ENCODE measurements at regions not wholly inside any gene's neighbourhood (a gene's known extent, or its start where the extent isn't known, plus 50 kb on each side); places are given as distances from the start of the nearest gene placed in this dataset.

DNA sequence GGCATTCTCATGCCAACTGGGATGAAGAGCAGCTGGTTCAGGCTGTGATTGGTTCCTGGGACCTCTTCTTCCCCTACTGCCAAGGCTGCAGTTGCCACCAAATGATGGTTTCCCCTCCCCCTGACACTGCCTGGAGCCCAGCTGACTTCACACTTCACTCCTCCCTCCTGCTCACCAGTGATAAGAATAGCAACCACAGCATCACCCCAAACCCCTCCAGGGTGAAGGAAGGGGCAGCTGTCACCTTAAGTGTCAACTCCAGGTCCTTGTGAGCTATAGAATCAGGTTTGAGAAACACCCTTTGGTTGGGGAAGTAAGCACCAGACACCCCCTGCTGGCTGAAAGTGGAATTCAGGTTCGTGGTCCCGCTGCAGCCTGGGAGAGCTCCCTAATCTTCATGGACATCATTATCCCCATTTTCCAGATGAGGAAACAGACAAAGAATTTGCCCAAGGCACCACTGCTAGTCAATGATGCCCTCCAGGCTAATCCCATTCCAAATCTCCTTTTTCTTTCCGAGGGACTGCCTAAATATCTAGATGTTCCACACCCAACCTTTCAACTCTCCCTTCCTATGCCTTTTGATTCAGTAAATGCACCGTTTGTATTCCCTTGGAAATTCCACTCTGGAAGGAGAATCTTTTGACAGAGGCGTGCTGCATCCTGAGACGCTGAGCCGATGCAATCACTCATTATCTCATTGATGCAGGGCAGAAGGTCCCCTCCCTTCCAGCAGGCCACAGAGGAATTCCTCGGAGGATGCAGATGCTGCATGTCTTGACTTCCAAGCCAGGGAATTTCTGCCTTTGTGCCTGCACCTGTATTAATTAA is 50.6 kb upstream of the UQCRFS1 start:
- Histone ChIP-seq H3K4me3 (replicated peaks; ENCODE audit: insufficient read depth, low read length) (no peak overlapping the region), H3K27me3 (ENCODE audit: insufficient read depth, poor library complexity, severe bottlenecking) (no peaks in the 10 kb centered on the region), H3K27ac (replicated peaks) (no peak overlapping the region)
- peak; percentile 12 to 38 for DNase-seq (ENCODE audit: low read depth in 1 of 2, low spot score in 1 of 2)
- TF ChIP-seq, protein P1, sequence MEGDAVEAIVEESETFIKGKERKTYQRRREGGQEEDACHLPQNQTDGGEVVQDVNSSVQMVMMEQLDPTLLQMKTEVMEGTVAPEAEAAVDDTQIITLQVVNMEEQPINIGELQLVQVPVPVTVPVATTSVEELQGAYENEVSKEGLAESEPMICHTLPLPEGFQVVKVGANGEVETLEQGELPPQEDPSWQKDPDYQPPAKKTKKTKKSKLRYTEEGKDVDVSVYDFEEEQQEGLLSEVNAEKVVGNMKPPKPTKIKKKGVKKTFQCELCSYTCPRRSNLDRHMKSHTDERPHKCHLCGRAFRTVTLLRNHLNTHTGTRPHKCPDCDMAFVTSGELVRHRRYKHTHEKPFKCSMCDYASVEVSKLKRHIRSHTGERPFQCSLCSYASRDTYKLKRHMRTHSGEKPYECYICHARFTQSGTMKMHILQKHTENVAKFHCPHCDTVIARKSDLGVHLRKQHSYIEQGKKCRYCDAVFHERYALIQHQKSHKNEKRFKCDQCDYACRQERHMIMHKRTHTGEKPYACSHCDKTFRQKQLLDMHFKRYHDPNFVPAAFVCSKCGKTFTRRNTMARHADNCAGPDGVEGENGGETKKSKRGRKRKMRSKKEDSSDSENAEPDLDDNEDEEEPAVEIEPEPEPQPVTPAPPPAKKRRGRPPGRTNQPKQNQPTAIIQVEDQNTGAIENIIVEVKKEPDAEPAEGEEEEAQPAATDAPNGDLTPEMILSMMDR (IDR thresholded peaks at IDR 0.05; ENCODE audit: insufficient read depth, low read length) = peak; percentile 80
- TF ChIP-seq, protein P2, sequence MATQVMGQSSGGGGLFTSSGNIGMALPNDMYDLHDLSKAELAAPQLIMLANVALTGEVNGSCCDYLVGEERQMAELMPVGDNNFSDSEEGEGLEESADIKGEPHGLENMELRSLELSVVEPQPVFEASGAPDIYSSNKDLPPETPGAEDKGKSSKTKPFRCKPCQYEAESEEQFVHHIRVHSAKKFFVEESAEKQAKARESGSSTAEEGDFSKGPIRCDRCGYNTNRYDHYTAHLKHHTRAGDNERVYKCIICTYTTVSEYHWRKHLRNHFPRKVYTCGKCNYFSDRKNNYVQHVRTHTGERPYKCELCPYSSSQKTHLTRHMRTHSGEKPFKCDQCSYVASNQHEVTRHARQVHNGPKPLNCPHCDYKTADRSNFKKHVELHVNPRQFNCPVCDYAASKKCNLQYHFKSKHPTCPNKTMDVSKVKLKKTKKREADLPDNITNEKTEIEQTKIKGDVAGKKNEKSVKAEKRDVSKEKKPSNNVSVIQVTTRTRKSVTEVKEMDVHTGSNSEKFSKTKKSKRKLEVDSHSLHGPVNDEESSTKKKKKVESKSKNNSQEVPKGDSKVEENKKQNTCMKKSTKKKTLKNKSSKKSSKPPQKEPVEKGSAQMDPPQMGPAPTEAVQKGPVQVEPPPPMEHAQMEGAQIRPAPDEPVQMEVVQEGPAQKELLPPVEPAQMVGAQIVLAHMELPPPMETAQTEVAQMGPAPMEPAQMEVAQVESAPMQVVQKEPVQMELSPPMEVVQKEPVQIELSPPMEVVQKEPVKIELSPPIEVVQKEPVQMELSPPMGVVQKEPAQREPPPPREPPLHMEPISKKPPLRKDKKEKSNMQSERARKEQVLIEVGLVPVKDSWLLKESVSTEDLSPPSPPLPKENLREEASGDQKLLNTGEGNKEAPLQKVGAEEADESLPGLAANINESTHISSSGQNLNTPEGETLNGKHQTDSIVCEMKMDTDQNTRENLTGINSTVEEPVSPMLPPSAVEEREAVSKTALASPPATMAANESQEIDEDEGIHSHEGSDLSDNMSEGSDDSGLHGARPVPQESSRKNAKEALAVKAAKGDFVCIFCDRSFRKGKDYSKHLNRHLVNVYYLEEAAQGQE (IDR thresholded peaks at IDR 0.05; ENCODE audit: insufficient replicate concordance, low read depth) = no peak

DNA sequence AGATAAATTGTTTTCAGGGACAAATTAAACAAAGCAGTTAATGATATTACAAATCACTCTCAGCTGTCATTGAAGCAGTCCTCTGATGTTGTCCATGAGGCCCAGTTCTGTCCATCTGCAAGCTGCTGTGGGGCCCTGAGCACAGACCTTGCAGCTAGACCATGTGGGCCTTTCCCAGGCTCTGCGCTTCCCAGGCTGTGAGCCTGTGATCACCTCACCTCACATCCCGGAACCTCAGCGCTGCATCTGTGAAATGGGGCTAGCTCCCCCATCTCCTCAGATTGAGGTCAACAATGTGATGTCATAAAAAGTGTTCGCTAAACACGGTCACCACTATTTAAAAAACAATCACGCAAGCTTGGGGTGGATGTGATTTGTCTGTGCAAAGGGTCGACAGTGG is 51.9 kb upstream of the UQCRFS1 start:
- Histone ChIP-seq H3K27ac (replicated peaks) (no peak overlapping the region), H3K27me3 (ENCODE audit: insufficient read depth, poor library complexity, severe bottlenecking) (no peaks in the 10 kb centered on the region), H3K4me3 (replicated peaks; ENCODE audit: insufficient read depth, low read length) (no peak overlapping the region)
- TF ChIP-seq, protein P1 (IDR thresholded peaks at IDR 0.05; ENCODE audit: insufficient read depth, low read length) = no peak
- TF ChIP-seq GABPA (IDR thresholded peaks at IDR 0.05; ENCODE audit: low read depth) (no peak), POLR2AphosphoS5 (IDR thresholded peaks at IDR 0.05; ENCODE audit: low read depth) (no peak), SPI1 (IDR thresholded peaks at IDR 0.05; ENCODE audit: borderline replicate concordance, low read depth) (no peak)
- TF ChIP-seq, protein P2 (IDR thresholded peaks at IDR 0.05; ENCODE audit: insufficient replicate concordance, low read depth) = no peak
- DNase-seq (ENCODE audit: low read depth in 1 of 2, low spot score in 1 of 2) = no peak

DNA sequence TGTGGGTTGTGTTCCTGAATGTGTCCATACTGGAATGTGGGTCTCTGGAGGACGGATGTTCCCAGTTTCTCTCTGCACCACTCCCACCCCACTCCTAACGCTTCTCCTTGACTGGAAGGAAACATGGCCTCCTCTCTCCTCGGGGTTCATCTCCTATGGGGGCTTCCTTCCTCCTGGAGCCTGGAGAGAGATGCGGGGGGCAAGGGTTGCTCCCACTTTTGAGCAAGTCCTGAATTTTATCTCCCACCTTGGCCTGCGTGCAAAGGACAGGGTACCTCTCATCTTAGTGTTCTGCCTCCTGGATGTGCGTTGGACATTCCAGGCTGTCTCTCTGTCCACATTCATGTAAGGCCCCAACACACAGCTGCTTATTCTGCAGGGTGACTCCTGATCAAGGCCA is 52.5 kb upstream of the UQCRFS1 start:
- TF ChIP-seq, protein P1 (IDR thresholded peaks at IDR 0.05; ENCODE audit: insufficient read depth, low read length) = no peak
- TF ChIP-seq POLR2AphosphoS5 (IDR thresholded peaks at IDR 0.05; ENCODE audit: low read depth) (no peak), SPI1 (IDR thresholded peaks at IDR 0.05; ENCODE audit: borderline replicate concordance, low read depth) (no peak), GABPA (IDR thresholded peaks at IDR 0.05; ENCODE audit: low read depth) (no peak)
- TF ChIP-seq, protein P2 (IDR thresholded peaks at IDR 0.05; ENCODE audit: insufficient replicate concordance, low read depth) = no peak
- no peak for DNase-seq (ENCODE audit: low read depth in 1 of 2, low spot score in 1 of 2)
- H3K27ac ChIP-seq (replicated peaks) = no peak overlapping the region
- no peaks in the 10 kb centered on the region for H3K27me3 ChIP-seq (ENCODE audit: insufficient read depth, poor library complexity, severe bottlenecking)
- no peak overlapping the region for H3K4me3 ChIP-seq (replicated peaks; ENCODE audit: insufficient read depth, low read length)

Measured in HL-60 (cell line).